C4-2B (cell line): ENCODE measurements at regions not wholly inside any gene's neighbourhood (a gene's known extent, or its start where the extent isn't known, plus 50 kb on each side); places are given as distances from the start of the nearest gene placed in this dataset.
"Not testable (repeated sequence)": the region's sequence is repeated elsewhere in the genome, so short reads cannot be mapped to it uniquely, and the experiment has no call there.

ENCODE experiments used
- CTCF ChIP-seq: fragments of 450-650 bp; conservative IDR thresholded peaks from 2 replicates; pipeline ENCODE4 v1.5.1; 2017; ENCODE audit warnings: mild to moderate bottlenecking
- ZFX ChIP-seq: fragments of 450-650 bp; IDR thresholded peaks from 2 replicates; pipeline ENCODE4 v1.6.1; 2017

DNA sequence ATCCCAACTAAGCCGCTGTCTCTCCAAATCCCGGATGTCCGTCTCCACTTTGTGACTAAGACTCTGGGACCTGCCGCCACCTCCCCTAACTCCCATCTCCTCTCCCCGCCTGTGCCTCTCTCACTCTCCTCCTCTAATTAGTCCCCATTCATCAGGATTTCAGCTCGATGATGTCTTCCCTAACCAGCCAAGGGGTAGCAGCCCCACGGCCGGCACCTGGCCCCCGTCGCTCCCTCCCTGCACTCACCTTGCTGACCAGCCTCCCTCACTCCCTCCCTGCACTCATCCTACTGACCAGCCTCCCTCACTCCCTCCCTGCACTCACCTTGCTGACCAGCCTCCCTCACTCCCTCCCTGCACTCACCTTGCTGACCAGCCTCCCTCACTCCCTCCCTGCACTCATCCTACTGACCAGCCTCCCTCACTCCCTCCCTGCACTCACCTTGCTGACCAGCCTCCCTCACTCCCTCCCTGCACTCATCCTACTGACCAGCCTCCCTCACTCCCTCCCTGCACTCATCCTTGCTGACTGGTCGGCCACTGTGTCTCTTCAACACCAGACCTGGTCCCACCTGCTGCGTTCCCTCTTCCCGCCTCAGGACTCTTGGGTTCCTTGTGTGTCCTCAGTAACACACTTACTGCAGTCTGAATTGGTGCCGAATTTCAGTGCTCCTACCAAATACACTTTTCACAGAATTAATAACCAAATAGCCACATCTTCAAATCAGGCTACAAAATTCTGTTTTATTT, 179.3 kb upstream of the SALL3 start:
- TF ChIP-seq CTCF, ZFX: not testable (repeated sequence)
